NB4 (cell line): ENCODE measurements at regions not wholly inside any gene's neighbourhood (a gene's known extent, or its start where the extent isn't known, plus 50 kb on each side); places are given as distances from the start of the nearest gene placed in this dataset.

Experiments used
- MYC ChIP-seq: IDR thresholded peaks from 2 replicates; pipeline ENCODE4 v1.6.1; 2011; ENCODE audit warnings: low read depth, low read length
- POLR2A ChIP-seq: IDR thresholded peaks from 2 replicates; pipeline ENCODE4 v1.6.1; 2011; ENCODE audit warnings: mild to moderate bottlenecking; ENCODE audit not compliant: insufficient read length; ENCODE audit errors: extremely low read depth
- TF ChIP-seq, protein P1 (sequence below): IDR thresholded peaks from one replicate; pipeline ENCODE4 v1.5.1; 2012; ENCODE audit warnings: low read depth, low read length

DNA sequence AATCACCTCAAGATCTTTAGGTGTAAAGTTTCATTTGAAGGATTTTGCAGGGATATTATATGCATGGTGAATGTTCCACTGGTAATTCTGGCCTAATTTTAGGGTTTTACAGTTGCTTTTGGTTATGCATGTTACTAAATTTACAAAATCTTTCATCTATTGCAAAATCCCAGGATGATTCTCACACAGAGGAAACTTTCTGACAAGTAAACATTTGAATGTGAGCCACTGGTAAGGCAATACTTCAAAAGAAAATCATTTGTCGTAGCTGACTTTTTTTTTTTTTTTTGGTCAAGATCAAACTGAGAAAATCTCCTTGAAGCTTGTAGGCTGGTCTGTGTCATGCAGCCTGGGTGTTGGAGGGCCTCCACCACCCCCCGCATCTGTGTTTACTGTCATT, 141.9 kb upstream of the EXOC2 start:
- TF ChIP-seq, protein P1, sequence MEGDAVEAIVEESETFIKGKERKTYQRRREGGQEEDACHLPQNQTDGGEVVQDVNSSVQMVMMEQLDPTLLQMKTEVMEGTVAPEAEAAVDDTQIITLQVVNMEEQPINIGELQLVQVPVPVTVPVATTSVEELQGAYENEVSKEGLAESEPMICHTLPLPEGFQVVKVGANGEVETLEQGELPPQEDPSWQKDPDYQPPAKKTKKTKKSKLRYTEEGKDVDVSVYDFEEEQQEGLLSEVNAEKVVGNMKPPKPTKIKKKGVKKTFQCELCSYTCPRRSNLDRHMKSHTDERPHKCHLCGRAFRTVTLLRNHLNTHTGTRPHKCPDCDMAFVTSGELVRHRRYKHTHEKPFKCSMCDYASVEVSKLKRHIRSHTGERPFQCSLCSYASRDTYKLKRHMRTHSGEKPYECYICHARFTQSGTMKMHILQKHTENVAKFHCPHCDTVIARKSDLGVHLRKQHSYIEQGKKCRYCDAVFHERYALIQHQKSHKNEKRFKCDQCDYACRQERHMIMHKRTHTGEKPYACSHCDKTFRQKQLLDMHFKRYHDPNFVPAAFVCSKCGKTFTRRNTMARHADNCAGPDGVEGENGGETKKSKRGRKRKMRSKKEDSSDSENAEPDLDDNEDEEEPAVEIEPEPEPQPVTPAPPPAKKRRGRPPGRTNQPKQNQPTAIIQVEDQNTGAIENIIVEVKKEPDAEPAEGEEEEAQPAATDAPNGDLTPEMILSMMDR, result no peak
- TF ChIP-seq POLR2A, result no peak
- no peak for TF ChIP-seq MYC
